ENCODE measurements at regions not wholly inside any gene's neighbourhood (a gene's known extent, or its start where the extent isn't known, plus 50 kb on each side); places are given as distances from the start of the nearest gene placed in this dataset.

DNA sequence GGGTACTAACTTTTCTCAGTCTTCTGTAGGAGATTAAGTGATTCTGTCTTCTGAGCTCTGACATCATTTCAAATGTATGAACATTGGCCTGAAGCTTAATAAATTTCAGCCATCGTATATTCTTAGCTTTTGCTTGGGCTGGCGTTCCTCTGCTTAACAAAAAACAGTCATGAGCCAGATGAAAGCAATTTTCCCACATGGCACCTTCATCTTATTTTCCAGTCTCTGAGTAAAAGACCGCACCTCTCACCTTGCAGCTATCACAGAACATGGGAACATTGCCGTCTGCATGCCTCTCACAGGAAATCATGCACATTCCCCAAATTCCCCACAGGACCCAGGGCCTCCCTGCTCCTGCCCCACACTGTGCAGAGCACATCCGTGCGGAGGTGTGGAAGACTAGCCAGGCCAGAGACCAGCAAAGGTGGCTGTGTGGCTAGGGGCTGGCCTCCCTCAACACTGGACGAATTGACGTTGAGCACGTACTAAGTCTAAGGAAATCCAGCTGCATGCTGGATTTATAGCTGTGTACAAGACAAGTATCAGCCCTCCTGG, 531.8 kb upstream of the ID2 start:
- Histone ChIP-seq H3K27me3 (ENCODE audit: insufficient read depth, low read length) (no peaks in the 10 kb centered on the region), H2AFZ (ENCODE audit: low read depth, low read length, poor library complexity, severe bottlenecking) (no peak overlapping the region), H3K4me2 (ENCODE audit: low read length) (no peak overlapping the region), H3K4me3 (replicated peaks in 1 of 2; ENCODE audit: low read depth in 1 of 2, low read length in 2 of 2) (no peak overlapping the region), H3K9me3 (ENCODE audit: control insufficient read depth in 1 of 2, insufficient read depth in 1 of 2, low read depth in 1 of 2, low read length in 2 of 2) (no peaks in the 10 kb centered on the region), H3K9ac (ENCODE audit: low read length) (no peak overlapping the region), H3K27ac (ENCODE audit: low read depth, low read length) (no peak overlapping the region), H4K20me1 (ENCODE audit: insufficient read depth) (no peaks in the 10 kb centered on the region), H3K4me1 (ENCODE audit: control insufficient read depth in 1 of 2, insufficient read depth in 2 of 2, low read length in 2 of 2) (peaks cover 0 to 10% of the 10 kb centered on the region in 2 experiments; a peak in 2 of 4 replicates), H3K9me2 (ENCODE audit: insufficient read depth) (no peaks in the 10 kb centered on the region), H3K36me3 (ENCODE audit: control insufficient read depth in 1 of 2, insufficient read depth in 2 of 2, low read length in 2 of 2) (no peaks in the 10 kb centered on the region), H3K79me2 (ENCODE audit: insufficient read depth, low read length) (no peaks in the 10 kb centered on the region)
- intact Hi-C loops (cut with micrococcal nuclease) = no loop called here
- DNase-seq (ENCODE audit: low read depth, low spot score) = no peak
- RAD21 ChIA-PET (ENCODE audit: low non-redundant PET in 1 of 2, low total read pairs in 2 of 2, uncharacterized antibody in 2 of 2, unreplicated experiment in 2 of 2) = no interaction called here
- CTCF ChIA-PET = no interaction called here
- POLR2A ChIA-PET = no interaction called here
- no peak for TF ChIP-seq CBX3 (IDR thresholded peaks at IDR 0.05; ENCODE audit: low read depth)
- no peak for ATAC-seq
- no TSS peak for BruUV-seq (replicated peaks)

DNA sequence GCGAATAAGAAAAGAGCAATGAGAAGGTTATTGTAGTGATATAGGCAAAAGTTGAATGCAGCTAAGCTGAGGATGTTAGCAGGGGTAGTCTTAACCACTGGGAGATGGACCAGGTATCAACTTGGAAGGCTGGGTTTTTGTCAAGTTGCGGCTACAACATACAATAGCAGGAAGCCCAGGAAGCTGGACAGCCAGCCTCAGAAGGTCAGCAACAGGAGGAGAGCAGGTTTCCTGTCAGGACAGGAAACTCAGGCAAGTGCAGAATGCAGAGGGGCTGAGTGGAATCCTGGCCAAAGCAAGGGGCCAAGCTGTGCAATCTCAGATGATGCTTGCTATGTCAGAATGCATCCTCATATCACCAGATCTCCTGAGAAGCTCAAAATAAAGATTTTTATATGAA, 530.0 kb upstream of the ID2 start:
- intact Hi-C loops (cut with micrococcal nuclease) = no loop called here
- TF ChIP-seq RAD21 (IDR thresholded peaks at IDR 0.05; ENCODE audit: low read depth) (no peak), POLR2AphosphoS5 (IDR thresholded peaks at IDR 0.05; ENCODE audit: low read depth, low read length) (no peak)
- ChIA-PET CTCF (no interaction called here), POLR2A (no interaction called here), RAD21 (ENCODE audit: low non-redundant PET in 1 of 2, low total read pairs in 2 of 2, uncharacterized antibody in 2 of 2, unreplicated experiment in 2 of 2) (no interaction called here)
- Histone ChIP-seq H2AFZ (ENCODE audit: low read depth, low read length, poor library complexity, severe bottlenecking) (no peak overlapping the region), H3K9me3 (ENCODE audit: control insufficient read depth in 1 of 2, insufficient read depth in 1 of 2, low read depth in 1 of 2, low read length in 2 of 2) (no peaks in the 10 kb centered on the region), H3K79me2 (ENCODE audit: insufficient read depth, low read length) (no peaks in the 10 kb centered on the region), H4K20me1 (ENCODE audit: insufficient read depth) (no peaks in the 10 kb centered on the region), H3K4me3 (replicated peaks in 1 of 2; ENCODE audit: low read depth in 1 of 2, low read length in 2 of 2) (no peak overlapping the region), H3K36me3 (ENCODE audit: control insufficient read depth in 1 of 2, insufficient read depth in 2 of 2, low read length in 2 of 2) (no peaks in the 10 kb centered on the region), H3K4me1 (ENCODE audit: control insufficient read depth in 1 of 2, insufficient read depth in 2 of 2, low read length in 2 of 2) (peaks cover 0 to 11% of the 10 kb centered on the region in 2 experiments; a peak in 2 of 4 replicates), H3K27ac (ENCODE audit: low read depth, low read length) (no peak overlapping the region), H3K4me2 (ENCODE audit: low read length) (no peak overlapping the region), H3K27me3 (ENCODE audit: insufficient read depth, low read length) (no peaks in the 10 kb centered on the region), H3K9ac (ENCODE audit: low read length) (no peak overlapping the region), H3K9me2 (ENCODE audit: insufficient read depth) (no peaks in the 10 kb centered on the region)
- BruUV-seq (replicated peaks) = no TSS peak
- DNase-seq (ENCODE audit: low read depth, low spot score) = no peak
- no peak for ATAC-seq
